HG02870 (cell line): ENCODE measurements at regions not wholly inside any gene's neighbourhood (a gene's known extent, or its start where the extent isn't known, plus 50 kb on each side); places are given as distances from the start of the nearest gene placed in this dataset.
A peak's percentile ranks its signal among the peaks of the same experiment; 100 is the strongest.

Experiments
- ATAC-seq: cut with Tn5 transposase; IDR thresholded peaks from one replicate; pipeline ENCODE4 v1.9.1; 2021; ENCODE audit warnings: mild to moderate bottlenecking, moderate library complexity; ENCODE audit not compliant: unreplicated experiment

DNA sequence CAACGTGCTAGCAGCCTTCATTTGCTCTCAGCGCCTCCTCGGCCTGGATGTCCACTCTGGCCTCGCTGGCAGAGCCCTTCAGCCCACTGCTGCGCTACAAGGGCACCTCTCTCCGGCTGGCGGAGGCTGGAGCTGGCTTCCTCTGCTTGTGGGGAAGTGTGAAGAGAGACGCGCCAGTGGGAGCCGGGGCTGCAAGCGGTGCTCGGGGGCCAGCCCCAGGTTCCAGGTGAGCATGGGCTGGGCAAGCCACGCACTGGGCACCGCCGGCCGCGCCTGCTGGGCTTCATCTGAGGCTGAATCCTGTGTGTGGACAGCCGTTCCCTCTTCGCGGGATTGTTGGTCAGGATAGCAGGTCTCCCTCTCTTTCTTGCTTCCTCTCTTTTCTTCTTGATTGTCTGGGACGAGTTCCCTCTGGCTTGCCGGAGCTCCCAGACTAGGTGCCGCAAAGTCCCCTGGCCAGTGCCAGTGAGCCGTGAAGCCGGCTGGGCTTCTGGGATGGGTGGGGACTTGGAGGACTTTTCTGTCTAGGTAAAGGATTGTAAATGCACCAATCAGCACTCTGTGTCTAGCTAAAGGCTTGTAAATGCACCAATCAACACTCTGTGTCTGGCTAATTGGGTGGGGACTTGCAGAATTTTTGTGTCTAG, 165.0 kb downstream of the HEPH start:
- ATAC-seq: no peak

DNA sequence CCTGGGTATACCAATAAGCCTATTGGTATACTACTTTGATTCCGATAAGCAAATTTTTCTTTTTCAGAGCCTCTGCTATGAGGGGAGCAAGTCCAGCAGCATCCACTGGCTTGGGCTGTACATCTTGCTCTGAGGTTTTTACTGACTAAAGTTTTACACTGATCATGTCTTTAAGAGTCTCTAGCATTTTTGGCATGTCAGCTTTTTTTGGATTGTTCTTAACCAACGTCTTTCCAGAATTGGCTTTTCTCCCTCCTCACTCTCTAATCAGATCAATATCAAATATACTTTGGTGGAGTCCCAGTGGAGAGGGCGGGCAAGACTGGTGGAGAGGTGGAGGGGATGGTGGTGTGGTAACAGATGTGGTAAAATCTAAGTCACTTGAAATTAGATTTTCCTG, 196.8 kb downstream of the HEPH start:
- ATAC-seq: no peak

DNA sequence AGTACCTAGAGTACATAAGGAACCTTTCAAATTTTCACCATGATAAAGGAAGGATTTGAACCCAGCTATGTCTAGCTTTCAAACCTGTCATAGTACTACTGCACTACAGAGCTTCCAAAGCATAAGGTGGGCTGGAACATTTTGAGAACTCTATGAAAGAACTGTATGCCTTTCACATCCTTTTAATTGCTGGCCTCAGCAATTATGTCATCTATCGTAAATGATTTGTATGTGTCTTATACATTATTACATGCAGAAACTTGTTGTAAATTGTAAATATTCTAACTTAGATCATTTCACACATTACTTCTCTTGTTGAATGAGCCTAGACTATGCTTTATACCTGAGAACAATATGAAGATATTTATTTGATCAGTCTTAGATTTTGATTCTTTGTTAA, 220.7 kb downstream of the HEPH start:
- ATAC-seq: no peak

DNA sequence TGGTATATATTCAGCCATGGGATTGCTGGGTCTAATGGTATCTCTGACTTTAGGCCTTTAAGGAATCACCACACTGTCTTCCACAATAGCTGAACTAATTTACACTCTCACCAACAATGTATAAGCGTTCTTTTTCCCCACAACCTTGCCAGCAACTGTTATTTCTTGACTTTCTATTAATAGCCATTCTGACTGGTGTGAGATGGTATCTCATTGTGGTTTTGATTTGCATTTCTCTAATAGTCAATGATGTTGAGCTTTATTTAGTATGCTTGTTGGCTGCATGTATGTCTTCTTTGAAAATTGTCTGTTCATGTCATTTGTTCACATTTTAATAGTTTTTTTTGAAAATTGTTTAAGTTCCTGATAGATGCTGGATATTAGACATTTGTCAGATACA, 235.2 kb downstream of the HEPH start:
- no peak for ATAC-seq

- no peak for ATAC-seq
These were observed 236.7 kb downstream of the EDA2R start for GRCh38 chrX:66402165-66402564.

DNA sequence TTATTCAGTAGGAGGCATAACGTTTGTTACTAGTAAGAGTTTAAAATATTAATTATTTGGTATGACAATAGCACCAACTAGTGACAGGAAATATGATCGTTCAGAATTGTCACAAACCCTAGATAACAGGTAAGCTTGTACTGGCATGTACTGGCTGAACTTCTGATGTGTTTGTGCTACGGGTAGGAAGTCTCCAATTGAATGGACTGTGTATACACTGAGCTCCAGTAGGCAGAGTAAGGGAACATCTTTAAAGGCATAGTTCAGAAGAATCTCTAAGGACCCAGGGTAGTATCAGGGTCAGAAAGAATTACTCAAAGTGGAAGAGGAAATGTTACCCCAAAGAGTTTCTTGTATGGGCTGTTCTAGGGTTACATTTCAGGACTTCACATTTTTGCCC, 230.4 kb downstream of the EDA2R start:
- peak; percentile 76 for ATAC-seq

GRCh38 chrX:66410806-66411205, 228.1 kb downstream of the EDA2R start:
- ATAC-seq: no peak
